ENCODE measurements at regions not wholly inside any gene's neighbourhood (a gene's known extent, or its start where the extent isn't known, plus 50 kb on each side); places are given as distances from the start of the nearest gene placed in this dataset.
"Not testable (repeated sequence)": the region's sequence is repeated elsewhere in the genome, so short reads cannot be mapped to it uniquely, and the experiment has no call there.

DNA sequence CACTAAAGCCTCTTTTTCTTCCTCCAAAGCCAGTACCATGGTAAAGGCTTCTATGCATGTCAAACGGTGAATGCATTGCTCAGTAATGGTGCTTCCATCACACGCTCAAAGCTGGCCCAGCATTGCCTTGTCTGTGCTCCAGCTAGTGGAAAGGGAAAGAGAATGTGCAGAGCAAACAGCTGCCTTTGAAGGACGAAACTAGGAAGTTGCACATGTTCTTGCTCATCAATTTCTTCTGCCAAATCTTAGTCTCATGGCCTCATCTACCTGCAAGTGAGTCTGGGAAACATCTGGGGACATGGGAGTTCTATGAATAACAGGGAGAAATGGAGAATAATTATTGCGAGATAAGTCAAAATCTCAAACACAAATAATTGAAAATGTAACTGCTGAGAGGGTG, 216.5 kb upstream of the SSTR4 start:
- no peak for DNase-seq

DNA sequence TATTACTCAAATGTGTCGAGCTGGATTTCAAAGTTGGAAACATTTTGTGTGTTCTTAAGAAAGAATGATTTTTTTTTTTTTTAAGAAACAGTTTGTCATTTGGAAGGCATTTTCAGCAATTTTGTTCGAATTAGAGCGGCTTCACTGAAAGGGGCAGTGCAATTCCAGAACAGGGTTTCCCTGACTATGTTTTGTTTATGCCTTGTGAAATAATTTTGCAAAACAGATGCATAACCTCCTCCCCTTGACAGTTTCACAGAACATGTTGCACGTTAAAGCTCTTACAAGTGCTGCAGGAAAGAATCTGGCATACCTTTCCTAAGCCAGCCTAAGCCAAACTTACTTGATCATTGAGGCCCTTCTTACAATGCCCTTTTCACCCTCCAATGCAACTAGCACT, 216.0 kb upstream of the SSTR4 start:
- DNase-seq, result no peak

DNA sequence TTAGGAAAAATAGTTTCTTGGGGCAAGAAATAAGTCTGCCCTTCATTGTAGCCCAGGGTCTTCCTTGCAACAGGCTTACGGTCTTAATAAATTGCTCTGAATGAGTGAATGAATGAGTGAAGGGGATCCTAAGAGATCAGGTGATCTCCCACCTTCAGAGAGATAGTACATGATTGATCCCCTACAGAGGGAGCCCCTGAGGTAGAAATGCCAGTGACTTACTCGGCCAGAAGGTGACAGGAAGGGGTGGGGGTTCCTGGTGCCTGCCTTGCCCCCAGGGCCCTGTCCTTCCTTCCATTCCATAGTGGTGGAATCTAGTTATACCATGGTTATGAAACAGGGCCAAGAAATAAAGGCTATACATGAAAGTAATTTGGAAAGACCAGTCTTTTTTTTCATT, 215.3 kb upstream of the SSTR4 start:
- DNase-seq, result no peak

DNA sequence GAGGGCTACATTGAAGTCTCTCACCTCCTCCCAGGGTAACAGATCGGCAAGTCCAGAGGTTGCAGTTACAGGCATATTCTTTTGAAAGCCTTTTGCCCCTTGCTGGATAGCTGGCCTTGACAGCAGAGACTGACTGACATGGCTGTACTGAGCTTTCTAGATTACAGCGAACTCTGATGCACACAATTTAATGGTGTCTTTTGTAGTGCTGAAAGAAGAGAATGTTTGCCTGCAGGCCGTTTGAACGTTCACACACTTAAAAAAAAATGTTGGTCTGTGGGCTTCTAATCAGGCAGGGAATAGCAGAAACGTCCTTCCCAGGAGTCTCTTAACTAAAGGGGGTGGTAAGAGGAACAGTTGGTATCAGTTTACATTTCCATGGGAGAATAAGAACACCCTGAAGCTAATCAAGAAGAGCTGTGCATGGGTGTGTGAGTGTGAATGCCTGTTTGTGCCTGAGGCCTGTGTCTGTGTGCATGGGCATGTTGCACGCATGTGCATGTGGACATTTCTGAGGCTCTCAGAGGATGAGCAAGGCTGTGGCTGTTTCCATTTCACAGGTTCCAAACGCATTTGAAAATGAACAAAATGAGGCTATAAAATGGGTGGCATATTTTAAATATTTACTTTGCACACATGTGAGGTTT, 213.9 kb upstream of the SSTR4 start:
- DNase-seq, result no peak

DNA sequence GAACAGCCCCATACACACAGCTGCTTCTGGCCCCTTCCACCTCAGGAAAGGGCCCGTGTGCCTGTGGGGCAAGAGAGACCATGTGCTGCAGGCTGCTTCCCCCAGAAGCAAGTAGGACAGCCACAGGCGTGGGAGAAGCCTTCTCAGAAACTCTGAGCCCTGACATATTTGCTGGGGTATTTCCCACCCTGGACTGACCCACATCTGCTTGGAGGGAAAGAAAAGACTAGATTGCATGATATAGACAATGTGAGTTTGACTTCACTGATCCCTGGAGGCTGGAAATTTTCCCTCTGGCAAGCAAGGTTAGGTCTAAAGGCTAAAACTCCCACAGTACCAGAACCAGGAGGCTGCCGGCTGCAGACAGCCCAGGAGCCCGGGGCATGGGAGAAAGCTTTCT, 213.3 kb upstream of the SSTR4 start:
- DNase-seq, result no peak

DNA sequence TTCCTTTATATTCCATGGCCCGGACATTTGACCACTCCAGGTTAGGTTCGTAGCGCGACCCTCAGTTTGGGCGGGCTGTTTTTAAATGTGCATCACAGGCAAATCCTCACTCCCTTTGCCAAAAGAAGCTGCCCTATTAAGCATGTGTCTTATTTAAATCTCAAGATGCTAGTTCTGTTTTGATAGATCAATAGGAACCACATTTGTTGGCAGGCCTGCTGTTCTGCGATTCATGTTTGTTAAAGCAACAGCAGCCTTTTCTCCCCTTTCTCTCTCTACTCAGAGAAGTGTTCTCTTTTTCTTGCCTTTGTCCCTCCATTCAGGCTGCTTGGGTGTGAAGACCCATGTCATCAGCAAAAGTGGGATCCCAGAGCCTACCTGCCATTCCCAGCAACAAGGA, 212.0 kb upstream of the SSTR4 start:
- no peak for DNase-seq

DNA sequence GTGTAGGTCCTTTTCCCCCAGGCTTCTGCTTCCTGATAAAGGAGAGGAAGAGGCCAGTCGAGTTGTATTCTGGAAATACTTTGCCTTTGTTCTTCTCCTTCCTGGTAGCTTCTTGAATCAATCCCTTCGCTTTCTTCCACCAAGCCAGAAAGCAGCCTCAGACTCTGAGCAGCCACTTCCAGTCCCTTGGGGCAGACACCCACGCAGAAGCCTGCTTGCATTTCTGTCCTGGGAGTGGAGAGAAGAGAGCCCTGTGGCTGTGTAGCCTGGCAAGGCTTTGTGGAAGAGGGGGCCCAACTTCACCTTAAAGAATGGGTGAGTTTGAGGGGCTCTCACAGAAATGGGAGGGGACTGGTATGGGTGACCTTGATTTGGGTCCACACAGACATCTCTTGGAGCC, 211.0 kb upstream of the SSTR4 start:
- DNase-seq, result no peak

DNA sequence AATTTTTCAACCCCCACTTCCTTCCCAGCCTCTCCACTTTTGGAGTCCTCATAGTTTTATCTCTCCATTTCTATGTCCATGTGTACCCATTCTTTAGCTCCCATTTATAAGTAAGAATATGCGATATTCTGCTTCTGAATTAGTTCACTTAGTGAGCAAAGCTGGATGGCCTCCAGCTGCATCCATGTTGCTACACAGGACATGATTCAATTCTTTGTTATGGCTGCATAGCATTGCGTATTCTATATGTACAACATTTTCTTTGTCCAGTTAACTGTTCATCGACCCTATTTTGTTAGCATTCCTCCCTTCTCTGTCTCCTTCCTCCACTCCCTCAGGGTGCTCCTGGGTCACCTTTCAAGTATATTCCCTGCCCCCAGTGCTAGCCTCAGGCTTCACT, 210.0 kb upstream of the SSTR4 start:
- no peak for DNase-seq

DNA sequence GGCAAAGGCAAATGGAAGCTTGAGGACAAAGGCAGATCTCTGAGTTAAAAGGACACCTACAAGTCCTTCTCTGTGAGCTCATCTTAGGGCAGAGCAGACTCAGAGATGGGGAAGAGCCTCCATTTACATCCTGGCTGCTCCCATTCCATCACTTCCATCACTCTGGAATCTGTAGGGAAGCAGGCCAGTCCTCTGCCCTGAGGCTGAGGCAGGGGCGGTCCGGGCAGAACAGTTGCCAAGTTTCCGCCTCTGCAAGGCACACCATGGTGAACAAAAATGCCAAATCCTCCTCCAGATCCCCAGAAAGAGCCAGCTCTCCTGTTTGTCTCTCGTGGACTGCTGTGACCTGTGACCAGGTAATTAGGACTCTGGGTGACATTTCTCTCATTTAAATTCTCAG, 209.6 kb upstream of the SSTR4 start:
- no peak for DNase-seq

DNA sequence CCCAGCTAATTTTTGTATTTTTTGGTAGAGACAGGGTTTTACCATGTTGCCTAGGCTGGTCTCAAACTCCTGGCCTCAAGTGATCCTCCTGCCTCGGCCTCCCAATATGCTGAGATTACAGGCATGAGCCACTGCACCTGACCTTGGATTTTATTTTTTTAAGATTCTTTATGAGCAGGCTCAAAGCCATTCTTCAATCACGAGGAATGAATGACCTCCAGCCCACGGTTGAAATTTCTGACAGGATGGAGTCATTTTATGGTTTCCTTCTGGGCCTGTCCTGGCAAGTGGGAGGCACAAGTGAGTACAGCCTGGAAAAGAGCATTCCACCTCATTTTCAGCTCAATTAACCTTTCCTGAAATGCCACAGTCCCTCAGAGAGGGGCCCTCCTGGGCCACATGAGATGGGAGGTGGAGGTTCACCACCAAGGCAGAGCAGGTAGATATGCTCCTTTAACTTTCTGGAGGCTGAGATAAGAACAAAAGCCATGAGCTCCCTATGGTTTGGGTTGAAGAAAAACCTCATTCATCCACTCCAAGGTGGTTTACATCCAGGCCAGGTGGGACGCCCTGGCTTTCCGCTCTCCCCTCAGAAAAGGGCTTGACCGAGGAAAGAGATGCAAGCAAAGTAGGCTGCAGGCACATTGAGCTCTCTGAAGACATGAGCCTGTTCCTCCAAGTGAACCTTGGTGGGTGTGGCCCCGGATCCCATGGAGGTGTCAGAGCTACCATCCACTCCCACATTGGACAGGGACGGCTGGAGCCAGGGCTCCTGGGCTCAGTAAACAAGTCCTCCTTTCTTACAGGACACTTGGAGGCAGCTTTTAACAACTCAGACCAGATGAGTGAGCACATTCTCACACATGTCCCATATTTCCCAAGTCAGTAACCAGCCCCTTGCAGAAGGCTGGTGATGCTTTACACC, 208.5 kb upstream of the SSTR4 start:
- DNase-seq, result no peak

DNA sequence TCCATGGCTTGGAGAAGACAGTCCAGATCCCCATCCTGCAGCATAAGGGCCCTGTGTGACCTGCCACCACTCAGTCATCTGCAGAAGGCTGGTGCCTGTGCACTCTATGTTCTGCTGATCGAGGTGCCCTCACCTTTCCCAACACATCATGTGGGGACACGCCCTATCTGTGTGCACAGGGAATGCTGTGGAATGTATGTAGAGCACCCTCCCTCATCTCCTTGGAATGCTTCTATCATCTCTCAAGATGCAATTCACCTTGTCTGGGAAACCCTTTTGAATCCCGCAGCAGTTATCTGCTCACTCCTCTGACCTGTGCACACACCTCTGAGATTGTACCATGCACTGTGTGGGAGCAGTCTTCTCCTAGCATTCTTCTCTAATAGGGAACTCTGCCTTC, 207.2 kb upstream of the SSTR4 start:
- no peak for DNase-seq

DNA sequence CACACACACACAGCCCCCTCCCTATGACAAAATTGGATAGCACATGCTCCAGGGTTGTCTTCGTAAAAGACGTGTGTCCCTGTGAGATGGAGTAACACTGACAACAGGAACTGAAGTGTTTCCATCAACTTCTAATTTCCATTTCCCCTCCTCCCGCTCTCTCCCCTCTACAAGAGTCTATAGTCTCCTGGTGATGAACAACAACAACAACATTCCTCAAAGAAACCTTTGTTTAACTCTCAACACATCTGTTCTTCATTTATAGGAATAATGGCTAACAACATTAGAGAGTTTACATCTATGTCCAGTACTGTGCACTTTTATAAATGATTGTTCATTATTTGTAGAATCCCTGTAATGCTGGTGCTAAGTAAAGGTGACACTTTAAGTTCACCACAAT, 205.8 kb upstream of the SSTR4 start:
- DNase-seq, result no peak

DNA sequence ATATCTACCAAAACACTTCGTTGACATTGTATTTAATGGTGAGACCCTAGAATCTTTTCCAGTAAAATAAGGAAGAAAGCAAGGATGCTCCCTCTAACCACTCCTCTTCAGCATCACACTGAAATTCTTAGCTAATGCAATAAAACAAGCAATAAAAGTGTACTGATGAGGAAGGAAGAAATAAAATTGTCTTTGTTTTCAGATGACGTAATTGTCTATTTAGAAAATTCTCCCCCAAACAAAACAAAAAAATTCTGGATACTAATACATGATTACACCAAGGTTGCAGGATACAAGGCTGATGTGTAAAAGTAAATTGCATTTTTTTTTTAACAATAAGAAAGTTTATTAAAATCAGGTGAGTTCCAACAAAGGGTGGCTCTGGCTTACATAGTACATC, 205.0 kb upstream of the SSTR4 start:
- no peak for DNase-seq

DNA sequence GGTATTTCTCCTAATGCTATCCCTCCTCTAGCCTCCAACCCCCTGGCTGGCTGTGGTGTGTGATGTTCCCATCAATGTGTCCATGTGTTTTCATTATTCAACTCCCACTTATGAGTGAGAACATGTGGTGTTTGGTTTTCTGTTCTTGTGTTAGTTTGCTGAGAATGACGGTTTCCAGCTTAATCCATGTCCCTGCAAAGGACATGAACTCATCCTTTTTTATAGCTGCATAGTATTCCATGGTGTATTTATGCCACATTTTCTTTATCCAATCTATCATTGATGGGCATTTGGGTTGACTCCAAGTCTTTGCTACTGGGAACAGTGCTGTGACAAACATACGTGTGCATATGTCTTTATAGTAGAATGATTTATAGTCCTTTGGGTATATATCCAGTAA, 204.4 kb upstream of the SSTR4 start:
- not testable (repeated sequence) for DNase-seq

DNA sequence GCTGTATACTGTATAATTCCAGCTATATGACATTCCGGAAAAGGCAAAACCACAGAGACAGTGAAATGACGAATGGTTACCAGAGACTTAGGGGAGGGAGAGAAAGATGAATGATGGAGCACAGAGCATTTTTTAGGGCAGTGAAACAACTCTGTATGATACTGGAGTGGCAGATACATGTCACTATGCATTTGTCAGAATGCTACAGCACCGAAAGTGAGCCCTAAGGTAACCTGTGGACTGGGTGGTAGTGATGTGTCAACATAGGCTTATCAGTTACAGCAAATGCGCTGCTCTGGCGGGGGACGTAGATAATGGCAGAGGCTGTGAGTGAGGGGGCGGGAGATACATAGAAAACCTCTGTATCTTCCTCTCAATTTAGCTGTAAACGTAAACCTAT, 201.3 kb upstream of the SSTR4 start:
- no peak for DNase-seq

DNA sequence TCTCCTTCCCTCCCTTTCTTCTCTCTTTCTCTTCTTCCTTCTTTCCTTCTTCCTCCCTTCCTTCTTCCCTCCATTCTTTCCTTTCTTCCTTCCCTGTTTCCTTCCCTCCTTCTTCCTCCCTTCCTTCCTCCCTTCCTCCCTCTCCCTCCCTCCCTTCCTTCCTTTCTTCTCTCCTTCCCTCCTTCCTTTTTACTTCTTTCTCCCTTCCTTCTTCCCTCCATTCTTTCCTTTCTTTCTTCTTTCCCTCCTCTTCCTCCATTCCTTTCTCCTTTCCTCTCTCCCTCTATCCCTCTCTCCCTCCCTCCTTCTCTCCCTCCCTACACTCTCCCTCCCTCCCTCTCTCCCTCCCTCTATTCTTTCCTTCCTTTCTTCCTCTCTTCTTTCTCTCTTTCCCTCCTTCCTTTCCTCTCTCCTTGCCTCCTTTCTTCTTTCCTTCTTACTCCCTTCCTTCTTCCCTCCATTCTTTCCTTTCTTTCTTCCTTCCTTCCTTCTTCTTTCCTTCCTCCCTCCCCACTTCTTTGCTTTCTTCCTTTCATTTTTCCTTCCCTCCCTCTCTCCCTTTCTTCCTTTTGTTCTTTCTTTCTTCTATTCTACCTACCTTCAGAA, 200.4 kb upstream of the SSTR4 start:
- DNase-seq, result no peak

DNA sequence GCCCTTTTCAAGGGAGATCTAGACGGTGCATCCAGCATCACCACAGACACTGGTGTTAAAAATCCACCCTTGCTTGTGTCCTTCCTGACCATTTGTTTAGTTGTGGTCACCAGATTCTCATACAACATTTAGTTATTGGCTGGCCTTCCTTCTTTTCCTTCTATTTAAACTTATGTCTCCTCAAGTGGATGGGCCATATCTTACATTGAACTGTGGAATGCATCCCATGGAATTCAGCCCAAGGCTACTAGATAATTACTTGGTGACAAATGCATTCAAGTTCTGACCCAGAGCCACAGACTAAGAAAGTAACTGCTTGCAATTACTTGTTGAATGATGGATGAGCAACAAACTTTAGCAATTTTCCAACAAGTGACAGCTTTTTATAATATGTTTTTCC, 198.9 kb upstream of the SSTR4 start:
- DNase-seq, result no peak

DNA sequence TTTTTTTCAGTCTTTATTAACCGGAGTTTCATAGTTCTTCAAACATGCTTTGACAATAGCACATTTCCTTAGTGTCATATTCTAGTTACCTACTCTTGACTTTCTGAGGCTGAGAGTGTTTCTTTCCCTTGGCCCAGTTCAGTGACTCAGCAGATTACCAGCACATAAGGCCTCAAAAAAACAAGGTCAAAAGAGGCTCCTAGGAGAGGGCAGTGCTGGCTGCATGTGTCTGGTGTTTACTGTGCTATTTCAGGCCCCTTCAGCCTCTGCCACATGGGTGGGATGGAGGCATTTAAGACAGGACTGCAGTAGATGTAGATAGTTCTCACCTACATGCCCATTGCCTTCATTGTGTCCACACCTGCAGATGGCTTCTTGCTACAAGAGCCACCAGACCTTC, 198.2 kb upstream of the SSTR4 start:
- no peak for DNase-seq

DNA sequence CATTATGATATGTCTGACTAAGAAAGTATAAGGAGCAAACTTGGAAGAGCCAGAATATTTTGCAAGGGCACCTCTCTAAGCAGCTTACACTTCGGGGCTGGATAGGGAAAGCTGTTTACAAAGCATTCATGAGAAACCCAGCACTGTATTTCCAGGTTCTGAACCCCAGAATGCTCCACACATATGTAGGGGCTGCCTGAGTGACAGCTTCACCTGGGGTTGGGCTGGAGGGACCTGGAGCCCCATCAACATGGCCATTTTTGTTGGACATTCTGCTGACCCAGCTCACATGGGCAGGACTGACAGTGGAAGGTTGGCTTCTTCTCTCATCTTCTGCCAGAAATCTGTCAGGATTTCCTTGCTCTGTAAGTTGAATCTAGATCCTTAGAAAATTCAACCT, 197.1 kb upstream of the SSTR4 start:
- DNase-seq, result no peak

DNA sequence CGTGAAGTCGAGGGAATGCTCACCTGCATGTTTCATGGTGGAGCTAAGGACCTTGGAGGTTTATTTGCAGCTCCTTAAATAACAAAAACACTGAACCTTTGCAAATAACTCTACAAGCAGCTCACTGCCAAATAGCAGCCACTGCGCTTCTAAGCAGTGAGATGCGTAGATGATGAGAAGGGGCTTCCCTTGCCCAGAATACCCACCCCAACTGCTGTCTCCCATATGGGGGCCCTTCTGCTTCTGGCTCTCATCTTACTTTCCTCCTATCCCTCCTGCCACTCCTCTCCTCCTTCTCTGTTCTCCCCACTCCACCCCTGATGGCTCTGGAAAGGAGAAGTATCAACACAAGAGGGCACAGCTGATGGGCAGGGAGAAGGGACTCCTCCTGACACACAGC, 193.3 kb upstream of the SSTR4 start:
- DNase-seq, result no peak

DNA sequence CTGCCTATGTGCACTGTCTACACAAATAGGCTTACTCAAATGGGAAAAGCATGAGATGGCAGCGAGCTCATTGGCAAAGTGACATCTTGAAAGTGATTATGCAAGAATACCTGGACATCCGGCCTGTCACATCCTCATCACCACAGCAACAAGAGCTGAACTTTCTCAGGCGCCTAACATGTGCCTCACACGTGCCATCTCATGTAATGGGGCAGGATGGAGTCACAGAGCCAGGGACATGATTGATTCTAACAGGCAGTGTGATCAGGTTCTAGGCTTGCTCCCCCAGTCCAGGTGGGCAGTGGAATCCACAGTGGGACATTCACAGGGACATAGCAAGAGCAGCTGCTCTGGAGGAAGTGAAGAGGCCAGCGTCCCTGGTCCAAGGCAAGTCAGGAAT, 192.3 kb upstream of the SSTR4 start:
- DNase-seq, result no peak

DNA sequence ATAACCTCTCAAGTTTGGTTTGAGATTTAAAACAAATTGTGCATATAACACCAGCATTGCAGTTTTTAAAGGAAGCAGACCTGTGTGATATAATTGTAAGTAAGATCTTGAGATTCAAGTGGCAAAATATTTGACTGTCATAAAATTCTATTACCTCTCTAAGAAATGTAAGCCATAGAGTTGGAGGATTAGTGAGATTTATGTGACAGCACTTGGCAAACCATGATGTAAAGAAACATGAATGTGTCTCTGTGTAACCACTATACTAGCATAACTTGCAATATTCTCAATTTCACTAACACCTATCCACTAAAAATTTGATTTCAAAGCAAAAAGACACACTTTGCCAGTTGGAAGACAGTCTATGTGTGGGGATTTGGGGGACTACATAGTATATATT, 190.2 kb upstream of the SSTR4 start:
- DNase-seq, result no peak

DNA sequence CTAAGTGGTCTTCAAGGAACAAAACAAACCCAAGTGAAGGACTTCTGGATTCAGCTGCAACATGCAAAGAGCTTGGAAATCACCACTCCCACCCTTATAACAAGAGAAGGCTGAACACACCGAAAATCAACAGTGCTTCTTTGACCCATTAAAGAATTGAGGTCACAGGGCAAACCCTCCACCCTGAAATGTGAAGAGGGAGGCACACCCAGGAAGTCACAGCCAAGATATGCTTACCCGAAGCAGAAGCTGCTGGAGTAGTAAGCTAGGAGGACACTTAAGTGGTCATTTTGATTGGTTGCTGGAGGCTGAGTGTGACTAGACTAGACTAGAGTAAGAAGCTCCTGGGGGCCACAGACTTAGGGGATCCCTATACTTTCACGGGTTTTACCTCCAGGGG, 188.2 kb upstream of the SSTR4 start:
- DNase-seq, result no peak
